Vagina (tissue), 2 donors: ENCODE measurements at regions not wholly inside any gene's neighbourhood (a gene's known extent, or its start where the extent isn't known, plus 50 kb on each side); places are given as distances from the start of the nearest gene placed in this dataset.
A peak's percentile ranks its signal among the peaks of the same experiment; 100 is the strongest.

ENCODE experiments used
- POLR2A ChIP-seq, 2 donors: fragments of 450-650 bp; IDR thresholded peaks; one replicate each; pipeline ENCODE4 v1.6.1; 2017; ENCODE audit warnings: antibody characterized with exemption in 2 of 2, mild to moderate bottlenecking in 2 of 2, moderate library complexity in 2 of 2
- POLR2AphosphoS5 ChIP-seq, 2 donors: sonication (generic); formaldehyde crosslinking; IDR thresholded peaks; one replicate each; pipeline ENCODE4 v1.9.0; 2017; ENCODE audit warnings: antibody characterized with exemption in 2 of 2, mild to moderate bottlenecking in 2 of 2, low read depth in 1 of 2; ENCODE audit not compliant: insufficient read depth in 1 of 2
- TF ChIP-seq, protein P1 (sequence below), 3 experiments: fragments of 450-650 bp in 2 of 3; fragments of 200-600 bp in 1 of 3; sonication (generic) in 1 of 3; IDR thresholded peaks; one replicate each; pipeline ENCODE4 v1.5.1; 2017 to 2019; ENCODE audit warnings: antibody characterized with exemption in 3 of 3, mild to moderate bottlenecking in 2 of 3, moderate library complexity in 2 of 3

DNA sequence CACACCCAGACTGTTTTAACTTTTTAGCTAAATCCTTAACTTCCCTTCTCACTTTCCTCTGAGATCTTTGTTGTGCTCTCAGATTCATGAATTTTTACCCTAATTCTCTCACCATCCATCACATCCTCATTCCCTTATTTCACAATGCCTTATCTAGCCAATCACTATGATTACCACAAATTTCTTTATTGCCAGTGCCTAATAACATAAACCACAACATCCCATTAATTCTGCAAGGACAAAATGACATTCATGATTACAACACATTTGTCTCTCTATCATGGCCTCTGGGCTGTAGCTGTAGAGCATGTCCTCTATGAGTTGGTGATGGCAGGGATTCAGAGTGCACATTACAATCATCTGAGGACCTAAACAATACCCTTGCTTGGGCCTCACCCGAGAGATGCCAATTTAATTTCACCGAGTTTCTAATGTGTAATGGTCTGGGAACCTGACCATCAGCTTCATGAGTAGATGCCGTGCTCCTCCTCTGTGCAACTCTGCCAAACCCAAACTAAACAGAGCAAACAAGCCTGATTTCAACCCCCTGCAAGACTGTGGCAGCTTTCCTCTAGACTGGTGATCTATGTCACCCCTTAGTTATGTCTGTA is 99.3 kb downstream of the SPTSSA start:
- TF ChIP-seq POLR2AphosphoS5 (IDR thresholded peaks at IDR 0.05; ENCODE audit: insufficient read depth in 1 of 2, low read depth in 1 of 2): peak in 1 of 2 donors; percentile 39
- TF ChIP-seq, protein P1, sequence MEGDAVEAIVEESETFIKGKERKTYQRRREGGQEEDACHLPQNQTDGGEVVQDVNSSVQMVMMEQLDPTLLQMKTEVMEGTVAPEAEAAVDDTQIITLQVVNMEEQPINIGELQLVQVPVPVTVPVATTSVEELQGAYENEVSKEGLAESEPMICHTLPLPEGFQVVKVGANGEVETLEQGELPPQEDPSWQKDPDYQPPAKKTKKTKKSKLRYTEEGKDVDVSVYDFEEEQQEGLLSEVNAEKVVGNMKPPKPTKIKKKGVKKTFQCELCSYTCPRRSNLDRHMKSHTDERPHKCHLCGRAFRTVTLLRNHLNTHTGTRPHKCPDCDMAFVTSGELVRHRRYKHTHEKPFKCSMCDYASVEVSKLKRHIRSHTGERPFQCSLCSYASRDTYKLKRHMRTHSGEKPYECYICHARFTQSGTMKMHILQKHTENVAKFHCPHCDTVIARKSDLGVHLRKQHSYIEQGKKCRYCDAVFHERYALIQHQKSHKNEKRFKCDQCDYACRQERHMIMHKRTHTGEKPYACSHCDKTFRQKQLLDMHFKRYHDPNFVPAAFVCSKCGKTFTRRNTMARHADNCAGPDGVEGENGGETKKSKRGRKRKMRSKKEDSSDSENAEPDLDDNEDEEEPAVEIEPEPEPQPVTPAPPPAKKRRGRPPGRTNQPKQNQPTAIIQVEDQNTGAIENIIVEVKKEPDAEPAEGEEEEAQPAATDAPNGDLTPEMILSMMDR (IDR thresholded peaks at IDR 0.05): no peak
- no peak for TF ChIP-seq POLR2A (IDR thresholded peaks at IDR 0.05)
